HepG2 (cell line): ENCODE measurements at regions not wholly inside any gene's neighbourhood (a gene's known extent, or its start where the extent isn't known, plus 50 kb on each side); places are given as distances from the start of the nearest gene placed in this dataset.
A peak's percentile ranks its signal among the peaks of the same experiment; 100 is the strongest.

Experiments
- AGO2 ChIP-seq: fragments of 200-400 bp; formaldehyde crosslinking; optimal IDR thresholded peaks from 2 replicates; pipeline ENCODE3; 2017; ENCODE audit warnings: mild to moderate bottlenecking, low read depth, low read length, moderate library complexity
- CAMTA2 ChIP-seq: sonication (generic); formaldehyde crosslinking; IDR thresholded peaks from 2 replicates; pipeline ENCODE4 v1.4.0; 2020; ENCODE audit warnings: mild to moderate bottlenecking, missing genetic modification reagents, borderline replicate concordance
- CBX5 ChIP-seq: sonication (generic); formaldehyde crosslinking; IDR thresholded peaks from 2 replicates; pipeline ENCODE4 v1.4.0; 2020; ENCODE audit warnings: missing genetic modification reagents, borderline replicate concordance
- EED ChIP-seq: sonication (generic); formaldehyde crosslinking; IDR thresholded peaks from 2 replicates; pipeline ENCODE4 v1.5.0; 2020; ENCODE audit warnings: mild to moderate bottlenecking, missing genetic modification reagents
- FOXP1 ChIP-seq, 2 experiments: fragments of 450-650 bp in 1 of 2; IDR thresholded peaks; 2 replicates each; pipeline ENCODE4 v1.6.1; 2017 to 2018; ENCODE audit warnings: antibody characterized with exemption in 1 of 2
- MBNL3 ChIP-seq: fragments of 250-450 bp; sonication (Bioruptor Pico); conservative IDR thresholded peaks from 2 replicates; pipeline ENCODE4 v1.8.0; 2022; ENCODE audit warnings: mild to moderate bottlenecking, inconsistent platforms
- NR2F2 ChIP-seq: IDR thresholded peaks from 2 replicates; pipeline ENCODE4 v1.6.1; 2012; ENCODE audit warnings: low read depth, inconsistent platforms, borderline replicate concordance
- RCOR2 ChIP-seq: IDR thresholded peaks from 2 replicates; pipeline ENCODE4 v1.6.1; 2016; ENCODE audit warnings: missing biosample characterization, missing genetic modification reagents
- SMAD3 ChIP-seq: sonication (generic); formaldehyde crosslinking; IDR thresholded peaks from 2 replicates; pipeline ENCODE4 v1.4.0; 2020; ENCODE audit warnings: missing genetic modification reagents
- TSC22D2 ChIP-seq: sonication (generic); formaldehyde crosslinking; IDR thresholded peaks from 2 replicates; pipeline ENCODE4 v1.5.1; 2020; ENCODE audit warnings: missing genetic modification reagents, mild to moderate bottlenecking, borderline replicate concordance
- TF ChIP-seq, protein P1 (sequence below): IDR thresholded peaks from 2 replicates; pipeline ENCODE4 v1.6.1; 2016
- TF ChIP-seq, protein P2 (sequence below): sonication (generic); formaldehyde crosslinking; IDR thresholded peaks from 2 replicates; pipeline ENCODE4 v1.4.0; 2020; ENCODE audit warnings: missing genetic modification reagents, borderline replicate concordance
- TF ChIP-seq, protein P3 (sequence below): sonication (generic); formaldehyde crosslinking; IDR thresholded peaks from 2 replicates; pipeline ENCODE4 v1.5.0; 2020; ENCODE audit warnings: missing genetic modification reagents
- TF ChIP-seq, protein P4 (sequence below): sonication (generic); formaldehyde crosslinking; IDR thresholded peaks from 2 replicates; pipeline ENCODE4 v1.4.0; 2020; ENCODE audit warnings: missing genetic modification reagents, borderline replicate concordance
- TF ChIP-seq, protein P5 (sequence below): sonication (generic); formaldehyde crosslinking; IDR thresholded peaks from 2 replicates; pipeline ENCODE4 v1.8.1; 2022; ENCODE audit warnings: mild to moderate bottlenecking, missing genetic modification reagents

DNA sequence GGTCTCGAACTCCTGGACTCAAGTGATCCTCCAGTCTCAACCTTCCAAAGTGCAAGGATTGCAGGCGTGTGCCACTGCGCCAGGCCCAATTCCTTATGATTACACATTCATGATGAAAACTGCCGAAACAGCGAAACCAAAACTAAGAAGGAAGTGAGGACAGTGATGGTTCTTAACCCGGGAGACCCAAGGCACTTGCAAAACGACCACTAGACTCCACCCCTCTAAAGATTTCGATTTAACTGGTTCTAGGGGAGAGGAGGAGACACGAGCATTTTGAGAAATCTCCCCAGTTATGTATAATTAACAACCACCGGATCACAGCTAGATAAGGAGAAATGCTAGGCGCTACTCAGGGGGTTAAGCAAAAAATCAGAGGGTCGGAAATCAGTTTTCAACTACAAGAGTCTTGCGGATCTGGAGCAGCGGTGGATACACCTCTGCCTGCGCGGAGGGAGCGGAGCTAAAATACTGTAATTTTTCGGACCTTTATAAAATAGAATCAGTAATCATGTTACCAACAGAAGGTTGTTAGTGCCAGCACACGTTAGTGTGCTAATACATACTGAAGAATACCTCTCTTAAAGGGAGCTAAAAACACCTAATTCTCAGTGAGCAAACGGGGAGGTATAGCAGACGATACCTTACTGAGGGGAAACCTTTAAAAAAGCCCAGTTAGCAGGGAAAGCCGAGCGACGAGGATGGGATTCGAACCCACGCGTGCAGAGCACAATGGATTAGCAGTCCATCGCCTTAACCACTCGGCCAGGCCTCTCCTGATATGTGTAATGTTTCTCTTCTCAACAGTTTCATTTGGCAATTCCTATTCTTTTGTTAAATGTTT is 60.0 kb upstream of the BTN3A2 start (continued):
- TF ChIP-seq, protein P1, sequence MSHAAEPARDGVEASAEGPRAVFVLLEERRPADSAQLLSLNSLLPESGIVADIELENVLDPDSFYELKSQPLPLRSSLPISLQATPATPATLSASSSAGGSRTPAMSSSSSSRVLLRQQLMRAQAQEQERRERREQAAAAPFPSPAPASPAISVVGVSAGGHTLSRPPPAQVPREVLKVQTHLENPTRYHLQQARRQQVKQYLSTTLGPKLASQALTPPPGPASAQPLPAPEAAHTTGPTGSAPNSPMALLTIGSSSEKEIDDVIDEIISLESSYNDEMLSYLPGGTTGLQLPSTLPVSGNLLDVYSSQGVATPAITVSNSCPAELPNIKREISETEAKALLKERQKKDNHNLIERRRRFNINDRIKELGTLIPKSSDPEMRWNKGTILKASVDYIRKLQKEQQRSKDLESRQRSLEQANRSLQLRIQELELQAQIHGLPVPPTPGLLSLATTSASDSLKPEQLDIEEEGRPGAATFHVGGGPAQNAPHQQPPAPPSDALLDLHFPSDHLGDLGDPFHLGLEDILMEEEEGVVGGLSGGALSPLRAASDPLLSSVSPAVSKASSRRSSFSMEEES, result peak; percentile 76
- TF ChIP-seq, protein P2, sequence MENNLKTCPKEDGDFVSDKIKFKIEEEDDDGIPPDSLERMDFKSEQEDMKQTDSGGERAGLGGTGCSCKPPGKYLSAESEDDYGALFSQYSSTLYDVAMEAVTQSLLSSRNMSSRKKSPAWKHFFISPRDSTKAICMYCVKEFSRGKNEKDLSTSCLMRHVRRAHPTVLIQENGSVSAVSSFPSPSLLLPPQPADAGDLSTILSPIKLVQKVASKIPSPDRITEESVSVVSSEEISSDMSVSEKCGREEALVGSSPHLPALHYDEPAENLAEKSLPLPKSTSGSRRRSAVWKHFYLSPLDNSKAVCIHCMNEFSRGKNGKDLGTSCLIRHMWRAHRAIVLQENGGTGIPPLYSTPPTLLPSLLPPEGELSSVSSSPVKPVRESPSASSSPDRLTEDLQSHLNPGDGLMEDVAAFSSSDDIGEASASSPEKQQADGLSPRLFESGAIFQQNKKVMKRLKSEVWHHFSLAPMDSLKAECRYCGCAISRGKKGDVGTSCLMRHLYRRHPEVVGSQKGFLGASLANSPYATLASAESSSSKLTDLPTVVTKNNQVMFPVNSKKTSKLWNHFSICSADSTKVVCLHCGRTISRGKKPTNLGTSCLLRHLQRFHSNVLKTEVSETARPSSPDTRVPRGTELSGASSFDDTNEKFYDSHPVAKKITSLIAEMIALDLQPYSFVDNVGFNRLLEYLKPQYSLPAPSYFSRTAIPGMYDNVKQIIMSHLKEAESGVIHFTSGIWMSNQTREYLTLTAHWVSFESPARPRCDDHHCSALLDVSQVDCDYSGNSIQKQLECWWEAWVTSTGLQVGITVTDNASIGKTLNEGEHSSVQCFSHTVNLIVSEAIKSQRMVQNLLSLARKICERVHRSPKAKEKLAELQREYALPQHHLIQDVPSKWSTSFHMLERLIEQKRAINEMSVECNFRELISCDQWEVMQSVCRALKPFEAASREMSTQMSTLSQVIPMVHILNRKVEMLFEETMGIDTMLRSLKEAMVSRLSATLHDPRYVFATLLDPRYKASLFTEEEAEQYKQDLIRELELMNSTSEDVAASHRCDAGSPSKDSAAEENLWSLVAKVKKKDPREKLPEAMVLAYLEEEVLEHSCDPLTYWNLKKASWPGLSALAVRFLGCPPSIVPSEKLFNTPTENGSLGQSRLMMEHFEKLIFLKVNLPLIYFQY (CRISPR knock-in tag), result peak; percentile 78; the same call in 1 of the 2 replicates
- TF ChIP-seq, protein P3, sequence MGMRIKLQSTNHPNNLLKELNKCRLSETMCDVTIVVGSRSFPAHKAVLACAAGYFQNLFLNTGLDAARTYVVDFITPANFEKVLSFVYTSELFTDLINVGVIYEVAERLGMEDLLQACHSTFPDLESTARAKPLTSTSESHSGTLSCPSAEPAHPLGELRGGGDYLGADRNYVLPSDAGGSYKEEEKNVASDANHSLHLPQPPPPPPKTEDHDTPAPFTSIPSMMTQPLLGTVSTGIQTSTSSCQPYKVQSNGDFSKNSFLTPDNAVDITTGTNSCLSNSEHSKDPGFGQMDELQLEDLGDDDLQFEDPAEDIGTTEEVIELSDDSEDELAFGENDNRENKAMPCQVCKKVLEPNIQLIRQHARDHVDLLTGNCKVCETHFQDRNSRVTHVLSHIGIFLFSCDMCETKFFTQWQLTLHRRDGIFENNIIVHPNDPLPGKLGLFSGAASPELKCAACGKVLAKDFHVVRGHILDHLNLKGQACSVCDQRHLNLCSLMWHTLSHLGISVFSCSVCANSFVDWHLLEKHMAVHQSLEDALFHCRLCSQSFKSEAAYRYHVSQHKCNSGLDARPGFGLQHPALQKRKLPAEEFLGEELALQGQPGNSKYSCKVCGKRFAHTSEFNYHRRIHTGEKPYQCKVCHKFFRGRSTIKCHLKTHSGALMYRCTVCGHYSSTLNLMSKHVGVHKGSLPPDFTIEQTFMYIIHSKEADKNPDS (CRISPR knock-in tag), result no peak
- TF ChIP-seq MBNL3 (no peak), TSC22D2 (CRISPR knock-in tag) (no peak), FOXP1 (IDR thresholded peaks at IDR 0.05) (no peak), FOXP1 (CRISPR knock-in tag; IDR thresholded peaks at IDR 0.05) (no peak), CAMTA2 (no peak), RCOR2 (CRISPR knock-in tag) (peak; percentile 75), AGO2 (no peak), CBX5 (CRISPR knock-in tag) (peak; percentile 50; the same call in 1 of the 2 replicates), NR2F2 (0 out of 2 replicates have a peak, but pooled peaks have one; percentile 34), SMAD3 (peak; percentile 86), EED (CRISPR knock-in tag) (no peak)
- TF ChIP-seq, protein P4, sequence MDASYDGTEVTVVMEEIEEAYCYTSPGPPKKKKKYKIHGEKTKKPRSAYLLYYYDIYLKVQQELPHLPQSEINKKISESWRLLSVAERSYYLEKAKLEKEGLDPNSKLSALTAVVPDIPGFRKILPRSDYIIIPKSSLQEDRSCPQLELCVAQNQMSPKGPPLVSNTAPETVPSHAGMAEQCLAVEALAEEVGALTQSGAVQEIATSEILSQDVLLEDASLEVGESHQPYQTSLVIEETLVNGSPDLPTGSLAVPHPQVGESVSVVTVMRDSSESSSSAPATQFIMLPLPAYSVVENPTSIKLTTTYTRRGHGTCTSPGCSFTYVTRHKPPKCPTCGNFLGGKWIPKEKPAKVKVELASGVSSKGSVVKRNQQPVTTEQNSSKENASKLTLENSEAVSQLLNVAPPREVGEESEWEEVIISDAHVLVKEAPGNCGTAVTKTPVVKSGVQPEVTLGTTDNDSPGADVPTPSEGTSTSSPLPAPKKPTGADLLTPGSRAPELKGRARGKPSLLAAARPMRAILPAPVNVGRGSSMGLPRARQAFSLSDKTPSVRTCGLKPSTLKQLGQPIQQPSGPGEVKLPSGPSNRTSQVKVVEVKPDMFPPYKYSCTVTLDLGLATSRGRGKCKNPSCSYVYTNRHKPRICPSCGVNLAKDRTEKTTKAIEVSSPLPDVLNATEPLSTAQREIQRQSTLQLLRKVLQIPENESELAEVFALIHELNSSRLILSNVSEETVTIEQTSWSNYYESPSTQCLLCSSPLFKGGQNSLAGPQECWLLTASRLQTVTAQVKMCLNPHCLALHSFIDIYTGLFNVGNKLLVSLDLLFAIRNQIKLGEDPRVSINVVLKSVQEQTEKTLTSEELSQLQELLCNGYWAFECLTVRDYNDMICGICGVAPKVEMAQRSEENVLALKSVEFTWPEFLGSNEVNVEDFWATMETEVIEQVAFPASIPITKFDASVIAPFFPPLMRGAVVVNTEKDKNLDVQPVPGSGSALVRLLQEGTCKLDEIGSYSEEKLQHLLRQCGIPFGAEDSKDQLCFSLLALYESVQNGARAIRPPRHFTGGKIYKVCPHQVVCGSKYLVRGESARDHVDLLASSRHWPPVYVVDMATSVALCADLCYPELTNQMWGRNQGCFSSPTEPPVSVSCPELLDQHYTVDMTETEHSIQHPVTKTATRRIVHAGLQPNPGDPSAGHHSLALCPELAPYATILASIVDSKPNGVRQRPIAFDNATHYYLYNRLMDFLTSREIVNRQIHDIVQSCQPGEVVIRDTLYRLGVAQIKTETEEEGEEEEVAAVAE, result peak; percentile 69; the same call in 1 of the 2 replicates
- TF ChIP-seq, protein P5, sequence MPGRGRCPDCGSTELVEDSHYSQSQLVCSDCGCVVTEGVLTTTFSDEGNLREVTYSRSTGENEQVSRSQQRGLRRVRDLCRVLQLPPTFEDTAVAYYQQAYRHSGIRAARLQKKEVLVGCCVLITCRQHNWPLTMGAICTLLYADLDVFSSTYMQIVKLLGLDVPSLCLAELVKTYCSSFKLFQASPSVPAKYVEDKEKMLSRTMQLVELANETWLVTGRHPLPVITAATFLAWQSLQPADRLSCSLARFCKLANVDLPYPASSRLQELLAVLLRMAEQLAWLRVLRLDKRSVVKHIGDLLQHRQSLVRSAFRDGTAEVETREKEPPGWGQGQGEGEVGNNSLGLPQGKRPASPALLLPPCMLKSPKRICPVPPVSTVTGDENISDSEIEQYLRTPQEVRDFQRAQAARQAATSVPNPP (CRISPR knock-in tag), result 0 out of 2 replicates have a peak, but pooled peaks have one; percentile 27
